OCI-LY3 (cell line): ENCODE measurements at regions not wholly inside any gene's neighbourhood (a gene's known extent, or its start where the extent isn't known, plus 50 kb on each side); places are given as distances from the start of the nearest gene placed in this dataset.
"Not testable (repeated sequence)": the region's sequence is repeated elsewhere in the genome, so short reads cannot be mapped to it uniquely, and the experiment has no call there.

Experiments used
- H2AFZ ChIP-seq: fragments of 200-600, 300-600 bp; shearing (Covaris generic); 2 replicates; pipeline ENCODE4 v1.6.0; 2014; ENCODE audit warnings: antibody characterized with exemption, low read depth, low read length
- H3K27ac ChIP-seq: fragments of 200-600, 300-600 bp; sonication (generic); 2 replicates; pipeline ENCODE4 v1.5.1; 2014; ENCODE audit warnings: mild to moderate bottlenecking, low read length, moderate library complexity, mixed read lengths
- H3K27me3 ChIP-seq: fragments of 200-600, 300-600 bp; sonication (generic); 2 replicates; pipeline ENCODE4 v1.6.1; 2014; ENCODE audit warnings: low read depth, low read length, mixed read lengths
- H3K36me3 ChIP-seq: fragments of 200-600, 300-600 bp; sonication (generic); replicated peaks from 2 replicates; pipeline ENCODE3; 2014; ENCODE audit warnings: low read depth, low read length, mixed read lengths
- H3K4me1 ChIP-seq: fragments of 300-600, 200-600 bp; sonication (generic); 2 replicates; pipeline ENCODE4 v1.6.1; 2014; ENCODE audit warnings: low read length, mixed read lengths
- H3K4me2 ChIP-seq: fragments of 200-600, 300-600 bp; sonication (generic); 2 replicates; pipeline ENCODE4 v1.6.1; 2014; ENCODE audit warnings: low read length, mixed read lengths
- H3K4me3 ChIP-seq: fragments of 300-600, 200-600 bp; sonication (generic); 2 replicates; pipeline ENCODE4 v1.5.1; 2014; ENCODE audit warnings: antibody characterized with exemption, mild to moderate bottlenecking, low read length, moderate library complexity
- H3K79me2 ChIP-seq: fragments of 300-600, 200-600 bp; shearing (Covaris generic); 2 replicates; pipeline ENCODE4 v1.6.1; 2014; ENCODE audit warnings: mild to moderate bottlenecking, low read length, mixed read lengths
- H3K9ac ChIP-seq: fragments of 300-600, 200-600 bp; shearing (Covaris generic); 2 replicates; pipeline ENCODE4 v1.6.0; 2014; ENCODE audit warnings: mild to moderate bottlenecking, low read length, moderate library complexity
- H3K9me3 ChIP-seq: fragments of 200-600, 300-600 bp; shearing (Covaris generic); 2 replicates; pipeline ENCODE4 v1.6.1; 2014; ENCODE audit warnings: low read length, mixed read lengths; ENCODE audit not compliant: insufficient read depth
- H4K20me1 ChIP-seq: fragments of 200-600, 300-600 bp; sonication (generic); 2 replicates; pipeline ENCODE4 v1.6.1; 2016; ENCODE audit warnings: low read length, mixed read lengths; ENCODE audit not compliant: insufficient read depth
- EZH2phosphoT487 ChIP-seq: fragments of 200-600 bp; shearing (Covaris generic); IDR thresholded peaks from 2 replicates; pipeline ENCODE4 v1.6.1; 2018; ENCODE audit warnings: antibody characterized with exemption, mixed run types, low read depth
- TF ChIP-seq, protein P1 (sequence below): fragments of 200-600, 300-600 bp; sonication (generic); IDR thresholded peaks from 2 replicates; pipeline ENCODE4 v1.5.1; 2014; ENCODE audit warnings: antibody characterized with exemption, low read length, low read depth

DNA sequence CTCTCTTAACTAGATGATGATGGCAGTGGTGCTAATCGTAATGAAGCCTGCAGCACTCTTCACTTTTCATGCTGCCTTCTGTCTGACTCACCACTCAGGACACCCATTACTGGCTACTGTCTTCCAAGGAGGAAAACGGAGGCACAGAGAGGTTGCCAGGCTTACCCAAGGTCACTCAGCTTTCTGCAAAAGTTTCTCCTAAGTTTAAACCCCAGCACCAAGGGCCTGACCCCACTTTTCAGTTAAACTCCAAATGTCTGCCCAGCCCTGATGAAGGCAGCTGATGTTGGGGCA, 78.1 kb upstream of the RUNX3 start:
- H3K4me3 ChIP-seq, result no peak overlapping the region
- no peak overlapping the region for H3K9ac ChIP-seq
- no peaks in the 10 kb centered on the region for H4K20me1 ChIP-seq
- no peaks in the 10 kb centered on the region for H3K36me3 ChIP-seq
- no peak overlapping the region for H3K27ac ChIP-seq
- H3K4me1 ChIP-seq, result no peaks in the 10 kb centered on the region
- TF ChIP-seq, protein P1, sequence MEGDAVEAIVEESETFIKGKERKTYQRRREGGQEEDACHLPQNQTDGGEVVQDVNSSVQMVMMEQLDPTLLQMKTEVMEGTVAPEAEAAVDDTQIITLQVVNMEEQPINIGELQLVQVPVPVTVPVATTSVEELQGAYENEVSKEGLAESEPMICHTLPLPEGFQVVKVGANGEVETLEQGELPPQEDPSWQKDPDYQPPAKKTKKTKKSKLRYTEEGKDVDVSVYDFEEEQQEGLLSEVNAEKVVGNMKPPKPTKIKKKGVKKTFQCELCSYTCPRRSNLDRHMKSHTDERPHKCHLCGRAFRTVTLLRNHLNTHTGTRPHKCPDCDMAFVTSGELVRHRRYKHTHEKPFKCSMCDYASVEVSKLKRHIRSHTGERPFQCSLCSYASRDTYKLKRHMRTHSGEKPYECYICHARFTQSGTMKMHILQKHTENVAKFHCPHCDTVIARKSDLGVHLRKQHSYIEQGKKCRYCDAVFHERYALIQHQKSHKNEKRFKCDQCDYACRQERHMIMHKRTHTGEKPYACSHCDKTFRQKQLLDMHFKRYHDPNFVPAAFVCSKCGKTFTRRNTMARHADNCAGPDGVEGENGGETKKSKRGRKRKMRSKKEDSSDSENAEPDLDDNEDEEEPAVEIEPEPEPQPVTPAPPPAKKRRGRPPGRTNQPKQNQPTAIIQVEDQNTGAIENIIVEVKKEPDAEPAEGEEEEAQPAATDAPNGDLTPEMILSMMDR, result no peak
- TF ChIP-seq EZH2phosphoT487, result no peak
- H3K9me3 ChIP-seq, result no peaks in the 10 kb centered on the region
- peaks cover 5% of the 10 kb centered on the region; the same call in 1 of the 2 replicates for H3K27me3 ChIP-seq
- no peaks in the 10 kb centered on the region for H3K79me2 ChIP-seq
- H2AFZ ChIP-seq, result no peak overlapping the region
- no peak overlapping the region for H3K4me2 ChIP-seq

DNA sequence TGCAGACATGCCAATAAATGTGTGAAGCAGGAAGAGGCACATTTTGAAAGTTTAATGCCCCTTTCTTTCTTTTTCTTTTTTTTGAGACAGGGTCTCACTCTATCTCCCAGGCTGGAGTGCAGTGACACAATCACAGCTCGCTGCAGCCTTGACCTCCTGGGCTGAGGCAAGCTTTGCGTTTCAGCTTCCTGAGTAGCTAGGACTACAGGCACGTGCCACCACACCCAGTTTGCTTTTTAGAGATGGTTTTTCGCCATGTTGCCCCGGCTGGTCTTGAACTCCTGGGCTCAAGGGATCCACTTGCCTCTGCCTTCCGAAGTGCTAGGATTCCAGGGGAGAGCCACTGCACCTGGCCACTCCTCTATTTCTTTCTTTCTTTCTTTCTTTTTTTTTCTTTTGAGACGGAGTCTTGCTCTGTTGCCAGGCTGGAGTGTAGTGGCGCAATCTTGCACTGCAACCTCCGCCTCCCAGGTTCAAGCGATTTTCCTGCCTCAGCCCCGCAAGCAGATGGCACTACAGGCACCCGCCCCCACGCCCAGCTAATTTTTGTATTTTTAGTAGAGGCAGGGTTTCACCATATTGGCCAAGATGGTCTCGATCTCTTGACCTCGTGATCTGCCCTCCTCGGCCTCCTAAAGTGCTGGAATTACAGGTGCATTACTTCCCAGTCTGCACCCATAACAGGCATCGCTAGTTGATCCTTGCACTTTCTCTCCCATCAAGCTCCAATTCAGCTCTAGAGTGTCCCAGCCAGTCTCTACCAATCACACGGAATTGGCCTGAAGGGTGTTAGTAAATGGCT, 77.5 kb upstream of the RUNX3 start:
- not testable (repeated sequence) for H3K27me3 ChIP-seq, H3K4me2 ChIP-seq, H3K4me3 ChIP-seq

DNA sequence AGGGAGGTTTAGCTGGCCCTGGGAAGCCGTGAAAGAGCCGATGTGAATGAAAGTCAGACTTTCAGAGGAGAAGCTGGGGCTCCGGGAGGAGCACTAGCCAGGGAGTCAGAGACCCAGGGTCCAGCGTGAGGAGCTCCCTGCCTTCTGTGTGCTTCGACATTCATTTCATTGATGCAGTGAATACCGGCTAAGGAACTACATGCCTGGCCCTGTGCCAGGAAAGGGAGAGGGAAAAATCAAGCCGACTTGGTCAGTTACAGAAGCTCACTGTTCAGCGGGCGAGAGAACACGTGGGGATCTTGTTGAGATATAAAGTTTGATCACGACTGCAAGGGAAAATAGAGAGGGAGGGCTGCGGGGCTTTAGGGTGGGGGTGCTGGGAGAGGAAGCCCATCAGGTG, 76.7 kb upstream of the RUNX3 start:
- Histone ChIP-seq H3K9me3 (no peaks in the 10 kb centered on the region), H2AFZ (no peak overlapping the region), H3K4me1 (no peaks in the 10 kb centered on the region), H4K20me1 (no peaks in the 10 kb centered on the region), H3K27ac (no peak overlapping the region), H3K27me3 (peaks cover 5% of the 10 kb centered on the region; the same call in 1 of the 2 replicates), H3K79me2 (no peaks in the 10 kb centered on the region), H3K36me3 (no peaks in the 10 kb centered on the region), H3K4me2 (no peak overlapping the region), H3K9ac (no peak overlapping the region), H3K4me3 (no peak overlapping the region)
- no peak for TF ChIP-seq EZH2phosphoT487
- TF ChIP-seq, protein P1, result no peak

More for the DNA sequence above, 77.5 kb upstream of the RUNX3 start:
- H3K27ac ChIP-seq, H2AFZ ChIP-seq, H3K9me3 ChIP-seq, H3K36me3 ChIP-seq, H4K20me1 ChIP-seq, H3K4me1 ChIP-seq, H3K9ac ChIP-seq, H3K79me2 ChIP-seq: not testable (repeated sequence)

DNA sequence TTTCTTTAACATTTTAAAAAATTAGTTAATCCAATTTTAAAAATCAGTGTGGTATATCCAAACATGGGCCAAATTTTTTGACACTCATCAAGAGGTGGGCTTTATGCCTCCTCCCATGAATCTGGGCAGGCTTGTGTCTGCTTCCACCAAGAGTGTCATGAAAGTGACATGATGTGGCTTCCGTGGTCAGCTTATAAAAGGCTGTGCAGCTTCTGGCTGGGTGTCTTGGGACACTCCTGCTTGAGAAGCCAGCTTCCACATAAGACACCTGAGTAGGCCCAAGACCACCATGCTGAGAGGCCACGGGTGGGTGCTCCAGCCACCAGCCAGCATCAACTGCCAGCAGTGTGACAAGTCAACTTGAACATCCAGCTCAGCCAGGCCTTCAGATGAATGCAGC, 74.3 kb upstream of the RUNX3 start:
- Histone ChIP-seq H3K4me1 (no peaks in the 10 kb centered on the region), H3K4me2 (no peak overlapping the region)

More for the DNA sequence above, 74.3 kb upstream of the RUNX3 start:
- Histone ChIP-seq H3K9me3 (no peaks in the 10 kb centered on the region), H4K20me1 (no peaks in the 10 kb centered on the region), H2AFZ (no peak overlapping the region), H3K79me2 (no peaks in the 10 kb centered on the region), H3K27ac (no peak overlapping the region), H3K4me3 (no peak overlapping the region), H3K36me3 (no peaks in the 10 kb centered on the region), H3K27me3 (peaks cover 5% of the 10 kb centered on the region; the same call in 1 of the 2 replicates), H3K9ac (no peak overlapping the region)
- TF ChIP-seq, protein P1, result no peak
- no peak for TF ChIP-seq EZH2phosphoT487
